Upper lobe of right lung (tissue), 1 donor: ENCODE measurements at regions not wholly inside any gene's neighbourhood (a gene's known extent, or its start where the extent isn't known, plus 50 kb on each side); places are given as distances from the start of the nearest gene placed in this dataset.

Experiments used
- ATAC-seq: fragments of 200-7000 bp; cut with Tn5 transposase; one replicate; pipeline ENCODE4 v1.9.1; 2020; ENCODE audit warnings: mild to moderate bottlenecking, moderate library complexity
- DNase-seq: peaks from one replicate; pipeline ENCODE4 v3.0.0-alpha.2; 2020
- H3K27ac ChIP-seq: fragments of 200-600 bp; one replicate; pipeline ENCODE4 v1.8.0; 2022
- H3K27me3 ChIP-seq: fragments of 200-600 bp; one replicate; pipeline ENCODE4 v1.8.0; 2022; ENCODE audit warnings: mild to moderate bottlenecking
- H3K36me3 ChIP-seq: fragments of 200-600 bp; one replicate; pipeline ENCODE4 v1.8.0; 2022
- H3K4me1 ChIP-seq: fragments of 200-600 bp; one replicate; pipeline ENCODE4 v1.8.0; 2022
- H3K4me3 ChIP-seq: fragments of 200-600 bp; one replicate; pipeline ENCODE4 v1.8.0; 2022; ENCODE audit warnings: mild to moderate bottlenecking
- H3K9me3 ChIP-seq: fragments of 200-600 bp; one replicate; pipeline ENCODE4 v1.8.0; 2022
- CTCF ChIP-seq: fragments of 200-600 bp; IDR thresholded peaks from one replicate; pipeline ENCODE4 v1.8.0; 2022; ENCODE audit warnings: antibody characterized with exemption
- intact Hi-C: fragments of 100-400 bp; cut with DNase I; formaldehyde crosslinking; loops from one replicate; pipeline ENCODE4 v1.11.0; 2022
- donor health status: DM: no; HTN: yes; CAD: no; lungs with severe emphysema.

DNA sequence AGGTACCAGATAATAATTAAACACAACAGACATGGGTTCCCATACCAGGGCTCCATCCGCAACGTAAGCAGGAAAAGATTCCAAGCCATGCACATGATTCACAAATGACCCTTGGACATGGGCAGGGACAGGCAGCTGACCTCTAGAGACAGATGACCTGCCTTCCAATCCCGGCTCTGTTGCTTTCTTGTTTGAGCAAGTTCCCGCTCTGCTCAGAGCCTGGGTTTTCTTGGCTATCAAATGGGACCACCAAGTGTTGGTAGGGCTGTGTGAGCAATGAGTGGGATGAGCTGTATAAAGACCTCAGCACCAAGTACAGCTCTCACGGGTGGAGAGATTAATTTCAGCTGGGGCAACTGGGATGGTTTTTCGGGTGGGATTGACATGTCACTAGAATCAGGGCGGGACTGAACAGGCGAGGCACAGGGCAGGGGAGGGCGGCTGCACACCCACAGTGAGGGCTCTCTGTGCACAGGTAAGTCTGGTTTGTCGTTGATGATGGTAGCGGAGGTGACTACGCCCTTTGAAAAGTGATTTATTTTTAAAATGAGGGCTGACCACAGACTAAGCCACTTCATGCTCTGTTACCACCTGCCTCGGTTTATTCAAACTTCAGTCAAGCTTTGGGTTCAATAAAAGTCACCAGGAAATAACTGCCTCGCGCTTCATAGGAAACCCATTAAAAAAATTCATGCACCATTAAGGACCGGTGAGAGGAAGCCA, 57.5 kb upstream of the IFFO2 start:
- Histone ChIP-seq H3K9me3 (no peaks in the 10 kb centered on the region), H3K27ac (no peak overlapping the region), H3K4me1 (peaks cover 24% of the 10 kb centered on the region), H3K36me3 (no peaks in the 10 kb centered on the region), H3K4me3 (no peak overlapping the region), H3K27me3 (no peaks in the 10 kb centered on the region)
- no peak for ATAC-seq
- intact Hi-C loops: no loop called here
- DNase-seq: no peak
- TF ChIP-seq CTCF: no peak

DNA sequence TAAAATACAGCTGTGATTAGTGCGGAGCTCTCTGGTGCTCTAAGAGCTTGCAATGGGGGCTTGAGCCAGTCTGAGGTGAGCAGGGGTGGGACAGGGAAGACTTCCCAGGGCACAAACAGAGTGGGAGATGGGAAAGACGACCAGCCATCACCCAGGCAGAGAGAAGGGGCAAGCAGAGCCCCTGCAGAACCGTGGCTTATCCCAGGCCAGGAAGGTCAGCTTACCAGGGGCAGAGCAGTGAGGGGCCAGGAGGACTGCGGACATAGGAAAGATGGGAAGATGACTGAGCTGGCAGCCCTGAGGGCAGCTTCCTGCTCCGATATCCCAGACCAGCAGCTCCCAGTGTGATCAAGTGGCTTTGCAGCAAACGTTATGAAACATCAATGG, 55.4 kb upstream of the IFFO2 start:
- H3K27me3 ChIP-seq: no peaks in the 10 kb centered on the region
- intact Hi-C loops: no loop called here
- ATAC-seq: no peak
- no peak overlapping the region for H3K4me3 ChIP-seq
- H3K36me3 ChIP-seq: no peaks in the 10 kb centered on the region
- H3K9me3 ChIP-seq: no peaks in the 10 kb centered on the region
- no peak overlapping the region for H3K27ac ChIP-seq
- no peak for TF ChIP-seq CTCF
- no peak for DNase-seq
- peaks cover 24% of the 10 kb centered on the region for H3K4me1 ChIP-seq

DNA sequence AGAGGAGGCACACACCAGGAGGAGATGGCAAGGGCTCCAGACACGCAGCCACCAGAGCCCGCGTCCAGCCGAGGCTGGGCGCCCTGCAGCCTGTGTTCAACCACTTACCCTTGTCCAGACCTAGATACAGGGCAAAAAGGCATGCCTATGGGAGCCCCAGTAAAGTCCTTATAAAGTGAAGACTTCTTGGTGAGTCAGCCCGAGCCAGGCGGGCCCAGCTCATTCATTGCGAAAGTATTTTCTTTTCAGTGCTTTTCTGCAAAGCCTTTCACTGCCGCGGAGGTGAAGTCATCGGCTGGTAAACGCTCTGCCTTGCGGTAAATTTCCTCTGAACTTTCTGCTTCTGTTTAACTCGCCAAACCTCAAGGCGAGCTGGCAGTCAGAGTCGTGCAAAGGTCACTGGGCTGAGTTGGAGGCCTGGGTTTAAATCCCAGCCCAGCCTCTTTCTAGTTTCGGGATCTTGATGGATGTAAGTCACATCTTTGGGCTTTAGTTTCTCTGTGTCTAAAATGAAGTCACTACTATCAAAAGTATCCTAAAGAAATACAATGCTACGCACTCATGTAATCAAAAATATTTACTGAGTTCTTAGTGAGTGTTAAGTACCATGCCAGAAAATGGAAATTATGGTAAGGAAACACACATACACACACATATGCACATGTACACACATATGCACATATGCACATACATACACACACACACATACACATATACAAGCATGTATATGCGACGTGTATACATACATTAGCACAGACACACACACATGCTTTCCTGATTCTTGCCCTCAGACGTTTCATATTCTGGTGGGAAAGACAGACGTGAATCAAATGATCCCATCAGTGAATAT, 54.7 kb upstream of the IFFO2 start:
- peaks cover 24% of the 10 kb centered on the region for H3K4me1 ChIP-seq
- intact Hi-C loops: no loop called here
- H3K27ac ChIP-seq: peak overlapping the region; percentile 12
- no peak overlapping the region for H3K4me3 ChIP-seq
- DNase-seq (peak; percentile 88), ATAC-seq (peak; percentile 85)
- no peaks in the 10 kb centered on the region for H3K36me3 ChIP-seq
- no peaks in the 10 kb centered on the region for H3K27me3 ChIP-seq
- no peak for TF ChIP-seq CTCF
- H3K9me3 ChIP-seq: no peaks in the 10 kb centered on the region

DNA sequence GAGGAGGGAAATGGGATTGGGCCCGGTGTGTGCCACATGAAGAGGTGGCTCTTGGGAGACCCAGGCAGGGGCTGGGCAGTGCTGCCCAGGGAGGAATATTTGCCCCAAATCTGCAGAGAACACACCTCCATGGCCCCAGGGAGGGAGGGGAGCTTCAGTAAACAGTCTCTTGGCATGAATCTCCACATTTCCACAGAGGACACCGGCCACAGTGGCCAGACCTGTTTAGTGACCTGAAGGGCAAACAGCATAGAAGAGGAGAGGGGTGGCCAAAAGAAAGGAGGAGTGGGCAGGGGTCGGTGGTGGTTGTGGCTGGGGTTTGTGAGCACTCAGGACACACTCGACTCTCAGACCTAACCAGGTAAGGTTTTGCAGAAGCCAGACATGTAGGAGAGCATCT, 54.0 kb upstream of the IFFO2 start:
- peak; percentile 40 for ATAC-seq

DNA sequence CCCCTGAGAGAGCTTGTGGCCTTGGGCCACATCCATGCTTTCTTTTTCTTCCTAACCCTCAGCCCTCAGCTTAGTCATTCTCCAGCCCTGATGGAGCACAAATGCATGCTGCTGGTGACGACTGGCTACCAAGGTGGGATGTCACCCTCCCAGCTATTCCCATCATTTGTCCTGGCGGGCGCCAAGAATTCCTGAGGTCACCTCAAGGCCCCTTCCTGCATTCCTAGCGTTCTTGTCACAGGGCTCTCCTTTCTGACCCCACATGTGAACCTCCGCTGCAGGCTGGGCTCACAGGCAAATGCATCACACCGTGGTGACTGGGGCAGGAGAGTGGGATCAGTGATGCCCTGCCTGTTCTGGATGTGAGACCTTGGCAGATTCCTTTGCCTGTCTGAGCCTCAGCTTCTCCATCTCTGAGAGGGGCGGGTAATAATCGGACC, 53.4 kb upstream of the IFFO2 start:
- Histone ChIP-seq H3K27me3 (no peaks in the 10 kb centered on the region), H3K9me3 (no peaks in the 10 kb centered on the region), H3K4me3 (no peak overlapping the region), H3K4me1 (peaks cover 24% of the 10 kb centered on the region), H3K27ac (no peak overlapping the region), H3K36me3 (no peaks in the 10 kb centered on the region)
- DNase-seq: no peak
- intact Hi-C loops: no loop called here
- TF ChIP-seq CTCF: no peak
- peak; percentile 32 for ATAC-seq

More for the DNA sequence above, 54.0 kb upstream of the IFFO2 start:
- no peak for DNase-seq
- Histone ChIP-seq H3K36me3 (no peaks in the 10 kb centered on the region), H3K4me3 (no peak overlapping the region), H3K4me1 (peaks cover 24% of the 10 kb centered on the region), H3K9me3 (no peaks in the 10 kb centered on the region), H3K27me3 (no peaks in the 10 kb centered on the region), H3K27ac (peak overlapping the region; percentile 12)
- intact Hi-C loops: no loop called here
- TF ChIP-seq CTCF: no peak
